IPS DF 6.9 (cell line): ENCODE measurements at regions not wholly inside any gene's neighbourhood (a gene's known extent, or its start where the extent isn't known, plus 50 kb on each side); places are given as distances from the start of the nearest gene placed in this dataset.

Experiments
- DNase-seq: peaks from one replicate; pipeline ENCODE4 v3.0.0-alpha.2; 2013; ENCODE audit warnings: low read depth, low spot score
- H3K27ac ChIP-seq: one replicate; pipeline ENCODE4 v1.5.1; 2013; ENCODE audit warnings: low read length, control low read depth
- H3K27me3 ChIP-seq: 2 replicates; pipeline ENCODE4 v1.6.1; 2013; ENCODE audit warnings: mild to moderate bottlenecking, low read length; ENCODE audit not compliant: control insufficient read depth, insufficient read depth
- H3K36me3 ChIP-seq: 2 replicates; pipeline ENCODE4 v1.6.1; 2013; ENCODE audit warnings: low read length; ENCODE audit not compliant: control insufficient read depth, insufficient read depth
- H3K4me1 ChIP-seq: 2 replicates; pipeline ENCODE4 v1.6.1; 2013; ENCODE audit warnings: low read length; ENCODE audit not compliant: control insufficient read depth, insufficient read depth
- H3K4me3 ChIP-seq: 2 replicates; pipeline ENCODE4 v1.5.1; 2013; ENCODE audit warnings: mild to moderate bottlenecking, low read length
- H3K9me3 ChIP-seq: 2 replicates; pipeline ENCODE4 v1.6.1; 2013; ENCODE audit warnings: low read length, inconsistent platforms; ENCODE audit not compliant: control insufficient read depth, insufficient read depth
- WGBS: extraction: QIAGEN DNeasy Blood & Tissue Kit; methylation state at CpG from one replicate; pipeline ENCODE4 v1.1.7; 2013; ENCODE audit warnings: mixed read lengths, missing lambda C conversion rate; ENCODE audit not compliant: insufficient read length, insufficient coverage; 5-methylcytosine and 5-hydroxymethylcytosine counted together

DNA sequence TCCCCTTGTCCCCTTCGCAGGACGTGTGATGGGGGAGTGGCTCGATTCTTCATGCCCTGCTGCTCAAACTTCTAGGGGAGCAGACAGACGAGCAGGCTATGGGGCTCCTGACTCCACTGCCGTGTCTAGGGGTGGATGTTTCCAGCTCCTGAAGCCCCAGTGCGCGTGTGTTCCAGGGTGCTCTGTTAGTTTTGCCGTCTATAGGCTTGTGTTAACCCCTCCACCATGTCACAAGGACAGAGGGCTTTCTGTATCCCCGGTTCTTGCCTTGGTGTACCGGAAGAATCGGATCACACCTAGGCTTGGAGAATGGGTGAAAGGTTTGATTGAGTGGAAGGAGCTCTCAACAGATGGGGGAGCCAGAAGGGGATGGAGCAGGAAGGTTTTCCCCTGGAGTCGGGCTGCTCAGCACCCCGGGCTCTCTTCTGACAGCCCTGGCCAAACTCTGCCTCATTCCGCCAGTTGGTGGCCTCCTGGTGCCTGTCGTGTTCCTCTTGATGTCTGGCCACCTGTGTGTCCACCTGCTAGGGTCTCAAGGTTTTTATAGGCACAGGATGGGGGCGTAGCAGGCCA lies 810.7 kb downstream of the BRD1 start:
- Histone ChIP-seq H3K4me3 (no peak overlapping the region), H3K4me1 (no peaks in the 10 kb centered on the region), H3K36me3 (no peaks in the 10 kb centered on the region), H3K27ac (no peak overlapping the region), H3K27me3 (no peaks in the 10 kb centered on the region), H3K9me3 (peaks cover 39% of the 10 kb centered on the region)
- WGBS, result no CpG with 5 or more reads among the region's 16 CpGs
- no peak for DNase-seq

DNA sequence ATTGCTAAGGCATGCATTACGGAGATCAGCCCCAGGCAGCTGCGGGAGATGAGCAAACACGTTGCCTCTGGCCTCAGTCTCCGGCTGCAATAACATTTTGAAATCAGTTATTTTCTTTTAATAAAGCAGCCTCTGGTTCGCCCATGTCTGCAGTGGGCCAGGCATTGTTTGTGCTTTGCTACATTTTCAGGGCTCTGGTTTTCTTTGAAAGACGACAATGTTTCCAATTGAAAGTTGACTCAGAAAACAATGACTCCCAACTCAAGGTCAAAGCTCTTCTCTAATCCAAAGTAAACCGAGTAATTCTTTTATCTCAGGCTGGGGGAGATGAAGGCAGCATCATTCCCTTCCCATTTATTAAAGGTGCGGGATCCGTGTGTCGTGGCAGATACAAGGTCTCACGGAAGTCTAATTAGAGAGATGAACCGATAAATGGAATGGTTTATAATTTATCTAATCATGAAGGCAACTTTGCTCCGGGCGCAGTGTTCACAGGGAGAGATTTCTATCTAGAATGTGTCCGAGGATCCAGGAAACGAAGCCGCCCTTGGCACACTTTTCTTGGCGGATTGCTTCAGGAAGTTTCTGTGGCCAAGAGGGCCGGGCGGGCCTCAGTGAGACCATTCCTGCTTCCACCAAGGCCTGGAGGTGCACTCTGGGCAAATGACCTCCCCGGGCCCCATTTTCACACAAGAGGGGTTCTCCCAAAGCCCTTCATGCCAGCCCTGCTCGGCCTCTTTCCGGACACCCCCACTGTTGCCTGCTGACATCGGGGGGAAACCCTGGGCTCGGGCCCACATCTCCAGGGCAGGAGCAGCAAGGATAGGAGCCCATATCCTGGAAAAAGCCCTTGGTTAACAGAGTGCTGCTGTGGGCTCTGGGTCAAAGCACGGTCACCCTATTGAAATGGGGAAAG lies 811.4 kb downstream of the BRD1 start:
- Histone ChIP-seq H3K4me3 (no peak overlapping the region), H3K4me1 (no peaks in the 10 kb centered on the region), H3K36me3 (no peaks in the 10 kb centered on the region), H3K9me3 (peaks cover 39% of the 10 kb centered on the region), H3K27ac (no peak overlapping the region), H3K27me3 (no peaks in the 10 kb centered on the region)
- DNase-seq, result no peak
- no CpG with 5 or more reads among the region's 26 CpGs for WGBS

DNA sequence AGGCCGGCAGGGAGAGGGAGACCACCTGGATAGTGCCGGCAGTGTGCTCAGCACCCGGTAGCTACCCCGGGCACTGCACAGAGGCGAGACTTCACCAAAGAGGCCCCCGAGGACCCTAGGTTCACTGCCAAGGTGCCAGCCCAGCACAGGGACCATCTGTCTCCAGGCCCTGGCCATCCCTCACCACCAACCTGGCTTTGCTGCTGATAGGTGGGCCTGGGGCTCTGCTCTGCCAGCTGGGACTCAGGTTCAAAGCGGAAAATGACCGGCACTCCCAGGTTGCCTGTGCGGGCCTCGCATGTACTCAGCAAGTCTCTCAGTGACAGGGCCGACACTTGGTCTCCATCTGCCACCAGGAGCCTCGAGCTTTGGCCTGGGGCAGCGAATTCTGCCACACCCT lies 812.2 kb downstream of the BRD1 start:
- Histone ChIP-seq H3K4me1 (no peaks in the 10 kb centered on the region), H3K4me3 (no peak overlapping the region), H3K9me3 (peaks cover 38% of the 10 kb centered on the region), H3K27me3 (no peaks in the 10 kb centered on the region), H3K36me3 (no peaks in the 10 kb centered on the region), H3K27ac (no peak overlapping the region)
- no peak for DNase-seq
- WGBS, result no CpG with 5 or more reads among the region's 13 CpGs

DNA sequence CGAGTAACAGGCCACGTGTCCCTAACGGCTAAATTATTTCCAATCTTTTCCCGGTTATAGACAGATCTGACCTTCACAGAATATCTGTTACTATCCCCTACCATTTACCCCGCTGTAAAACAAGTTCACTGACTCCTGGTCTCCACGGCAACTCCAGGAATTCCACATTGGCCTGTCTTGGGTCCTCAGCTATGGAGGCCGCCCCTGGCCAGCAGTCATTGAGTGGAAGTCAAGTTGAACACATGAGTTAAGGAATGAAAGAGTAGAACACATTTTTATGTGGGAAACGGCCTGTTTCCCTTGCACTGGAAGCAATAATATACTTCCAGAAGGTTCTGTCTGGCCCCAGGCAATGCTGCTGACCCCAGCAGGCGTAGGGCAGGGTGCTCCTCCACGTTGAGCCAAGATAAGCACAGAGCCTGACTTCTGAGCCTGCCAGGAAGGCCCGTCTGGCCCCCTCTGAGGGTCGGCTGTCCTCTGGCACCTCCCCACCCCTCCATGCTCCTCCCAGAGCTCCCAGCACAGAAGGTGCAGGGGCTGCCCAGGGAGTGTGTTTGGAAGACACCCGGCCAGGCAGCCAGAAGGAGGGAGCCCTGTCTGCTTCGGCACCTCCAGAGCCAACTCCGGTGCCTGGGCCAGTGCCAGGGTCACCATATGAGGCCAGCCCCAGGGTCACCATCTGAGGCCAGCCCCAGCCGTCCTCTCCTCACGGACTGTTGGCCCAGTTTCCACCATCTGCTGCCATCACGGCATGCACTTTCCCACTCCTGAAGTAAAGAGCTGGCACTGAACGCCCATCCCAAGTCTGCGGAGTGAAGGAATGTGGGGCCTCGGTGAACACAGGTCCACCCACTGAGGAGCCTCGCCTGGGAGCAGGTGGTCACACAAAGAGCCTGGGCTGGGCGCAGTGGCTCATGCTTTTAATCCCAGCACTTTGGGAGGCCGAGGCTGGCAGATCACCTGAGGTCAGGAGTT lies 813.2 kb downstream of the BRD1 start:
- no peaks in the 10 kb centered on the region for H3K36me3 ChIP-seq
- H3K4me3 ChIP-seq, result no peak overlapping the region
- no peak overlapping the region for H3K27ac ChIP-seq
- H3K27me3 ChIP-seq, result no peaks in the 10 kb centered on the region
- H3K9me3 ChIP-seq, result peaks cover 42% of the 10 kb centered on the region
- WGBS, result no CpG with 5 or more reads among the region's 24 CpGs
- no peak for DNase-seq
- H3K4me1 ChIP-seq, result no peaks in the 10 kb centered on the region

DNA sequence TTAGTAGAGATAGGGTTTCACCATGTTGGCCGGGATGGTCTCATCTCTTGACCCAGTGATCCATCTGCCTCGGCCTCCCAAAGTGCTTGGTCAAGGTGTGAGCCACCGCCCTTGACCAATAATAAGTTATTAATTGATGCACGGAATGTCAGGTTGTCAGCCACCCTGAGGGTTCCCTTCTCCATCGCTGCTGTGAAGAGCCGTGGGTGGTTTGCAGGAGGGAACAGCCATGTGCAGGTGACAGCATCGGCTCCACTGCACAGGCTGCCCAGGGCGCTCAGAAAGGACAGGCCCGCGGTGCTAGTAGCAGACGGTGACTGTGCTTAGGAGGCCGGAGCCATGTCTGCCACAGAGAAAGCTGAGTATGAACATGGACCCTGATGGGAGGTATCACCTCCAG lies 814.0 kb downstream of the BRD1 start:
- Histone ChIP-seq H3K4me3 (no peak overlapping the region), H3K9me3 (peaks cover 43% of the 10 kb centered on the region), H3K36me3 (no peaks in the 10 kb centered on the region), H3K27me3 (no peaks in the 10 kb centered on the region), H3K27ac (no peak overlapping the region), H3K4me1 (no peaks in the 10 kb centered on the region)
- DNase-seq, result no peak
- no CpG with 5 or more reads among the region's 12 CpGs for WGBS

DNA sequence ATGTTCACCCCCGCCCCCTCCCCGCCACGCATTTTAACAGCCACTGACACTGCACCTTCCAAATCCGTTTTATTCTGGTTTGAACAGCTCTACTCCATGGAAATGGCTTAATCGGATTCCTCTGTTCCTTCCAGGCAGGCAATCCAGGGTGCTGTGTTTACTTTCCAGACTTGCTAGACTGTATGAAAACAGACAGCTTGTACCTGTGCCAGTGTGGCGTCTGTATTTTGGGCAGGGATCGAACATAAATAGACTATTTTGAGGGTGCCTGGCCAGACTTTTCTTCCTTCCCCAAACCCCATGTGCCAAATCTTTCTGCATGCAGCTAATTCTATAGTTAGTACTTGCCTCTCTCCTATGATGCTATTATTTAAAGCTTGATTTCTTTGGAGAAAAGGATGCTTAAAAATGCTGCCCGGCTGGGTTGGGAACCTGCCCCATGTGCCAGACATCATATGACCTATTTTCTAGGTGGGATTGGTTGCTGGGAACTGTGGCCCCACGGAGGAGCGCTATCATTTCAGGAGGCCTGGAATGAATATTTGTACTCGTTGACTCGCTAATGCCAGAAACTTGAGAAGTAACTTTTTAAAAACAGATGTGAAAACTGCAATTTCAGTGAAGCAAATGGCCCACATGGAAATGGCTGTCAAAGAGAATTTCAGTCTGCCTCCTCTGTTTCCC lies 814.8 kb downstream of the BRD1 start:
- no peaks in the 10 kb centered on the region for H3K4me1 ChIP-seq
- no CpG with 5 or more reads among the region's 12 CpGs for WGBS
- H3K27ac ChIP-seq, result no peak overlapping the region
- DNase-seq, result no peak
- H3K27me3 ChIP-seq, result no peaks in the 10 kb centered on the region
- no peak overlapping the region for H3K4me3 ChIP-seq
- H3K9me3 ChIP-seq, result peaks cover 44% of the 10 kb centered on the region
- no peaks in the 10 kb centered on the region for H3K36me3 ChIP-seq

DNA sequence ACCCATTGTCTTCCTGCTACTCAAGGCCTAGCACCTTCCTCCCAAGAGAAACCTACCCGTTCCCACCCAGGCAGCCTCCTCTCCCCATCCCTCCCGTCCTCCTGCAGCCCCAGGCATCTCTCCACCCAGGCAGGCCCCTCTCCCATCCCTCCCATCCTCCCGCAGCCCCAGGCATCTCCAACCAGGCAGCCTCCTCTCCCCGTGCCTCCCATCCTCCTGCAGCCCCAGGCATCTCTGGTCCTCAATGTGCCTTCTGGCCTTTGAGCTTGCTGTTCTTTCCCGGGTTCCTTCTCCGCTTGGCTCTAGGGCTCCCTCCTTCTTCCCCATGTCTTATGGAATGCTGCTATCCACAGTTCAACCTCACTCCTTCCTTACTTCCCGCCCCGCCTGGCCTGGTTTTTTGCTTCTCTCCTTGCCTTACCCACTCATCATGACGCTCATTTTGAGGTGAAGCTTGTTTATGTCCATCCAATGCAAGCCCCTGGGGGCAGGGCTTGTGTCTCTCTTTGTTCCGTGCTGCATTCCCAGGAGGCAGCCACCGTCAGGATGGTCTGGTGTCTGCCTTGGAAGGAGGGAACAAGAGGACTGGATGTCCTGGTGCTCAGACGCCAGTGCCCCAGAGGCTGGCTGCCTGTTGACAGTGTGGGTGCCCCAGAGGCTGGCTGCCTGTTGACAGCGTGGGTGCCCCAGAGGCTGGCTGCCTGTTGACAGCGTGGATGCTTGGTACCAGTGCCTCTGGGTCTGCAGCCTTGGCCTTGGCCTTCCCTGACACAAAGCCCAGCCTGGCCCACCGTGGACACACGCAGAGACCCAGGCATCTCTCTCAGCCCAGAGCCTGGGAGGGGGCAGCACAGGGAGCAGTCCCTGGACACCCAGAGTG lies 815.7 kb downstream of the BRD1 start:
- no peaks in the 10 kb centered on the region for H3K4me1 ChIP-seq
- H3K9me3 ChIP-seq, result peaks cover 47% of the 10 kb centered on the region
- H3K27me3 ChIP-seq, result no peaks in the 10 kb centered on the region
- H3K36me3 ChIP-seq, result no peaks in the 10 kb centered on the region
- WGBS, result no CpG with 5 or more reads among the region's 16 CpGs
- no peak overlapping the region for H3K27ac ChIP-seq
- no peak for DNase-seq
- no peak overlapping the region for H3K4me3 ChIP-seq

DNA sequence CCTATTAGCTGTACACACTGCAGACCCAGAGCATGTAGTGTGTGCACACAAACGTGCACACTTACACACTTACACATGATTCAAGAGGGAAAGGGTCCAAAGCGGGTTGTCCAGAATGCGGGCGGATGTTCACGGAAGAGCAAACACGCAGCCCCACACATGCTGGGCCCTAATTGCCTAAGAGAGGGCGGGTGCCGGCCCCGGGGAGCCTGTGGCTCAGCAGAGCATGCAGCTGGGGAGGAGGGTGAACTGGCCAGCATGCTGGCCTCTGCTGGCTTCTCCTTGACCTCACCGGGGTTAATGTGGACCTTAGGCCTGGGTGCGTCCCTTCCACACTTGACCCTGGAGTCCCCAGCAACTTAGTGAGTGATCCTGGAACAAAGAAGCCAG lies 816.3 kb downstream of the BRD1 start:
- no peak for DNase-seq
- no peak overlapping the region for H3K27ac ChIP-seq
- no peaks in the 10 kb centered on the region for H3K27me3 ChIP-seq
- H3K9me3 ChIP-seq, result peaks cover 43% of the 10 kb centered on the region
- no peaks in the 10 kb centered on the region for H3K4me1 ChIP-seq
- H3K36me3 ChIP-seq, result no peaks in the 10 kb centered on the region
- no peak overlapping the region for H3K4me3 ChIP-seq
- WGBS, result no CpG with 5 or more reads among the region's 11 CpGs

DNA sequence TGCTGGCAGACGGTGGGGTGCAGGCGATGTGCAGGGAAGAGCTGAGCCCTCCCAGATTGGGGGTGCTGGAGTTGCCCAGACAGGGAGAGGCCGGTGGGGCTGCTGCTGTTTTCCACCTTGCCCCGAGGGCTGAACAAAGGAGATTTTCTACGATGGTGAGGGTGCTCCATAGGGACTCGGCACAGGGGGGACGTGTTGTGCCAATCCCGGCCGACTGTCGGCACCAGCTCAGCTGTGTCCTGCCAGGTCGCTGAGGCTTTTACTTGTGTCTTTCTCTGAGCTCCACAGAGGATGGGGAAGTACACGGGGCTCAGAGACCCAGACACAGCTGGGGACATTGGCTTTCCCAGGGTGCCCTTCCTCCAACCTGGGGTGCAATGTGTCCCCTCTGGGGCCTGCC lies 816.8 kb downstream of the BRD1 start:
- H3K9me3 ChIP-seq, result peaks cover 43% of the 10 kb centered on the region
- no peaks in the 10 kb centered on the region for H3K27me3 ChIP-seq
- H3K4me3 ChIP-seq, result no peak overlapping the region
- DNase-seq, result no peak
- H3K27ac ChIP-seq, result no peak overlapping the region
- no CpG with 5 or more reads among the region's 12 CpGs for WGBS
- no peaks in the 10 kb centered on the region for H3K36me3 ChIP-seq
- H3K4me1 ChIP-seq, result no peaks in the 10 kb centered on the region
